Astrocyte of the cerebellum (primary cell): ENCODE measurements at regions not wholly inside any gene's neighbourhood (a gene's known extent, or its start where the extent isn't known, plus 50 kb on each side); places are given as distances from the start of the nearest gene placed in this dataset.

Experiments used
- DNase-seq: peaks from one replicate; pipeline ENCODE4 v3.0.0-alpha.2; 2011; ENCODE audit warnings: low read depth
- H3K4me3 ChIP-seq: 2 replicates; pipeline ENCODE4 v1.5.1; 2011; ENCODE audit warnings: mild to moderate bottlenecking, low read depth, low read length, moderate library complexity
- CTCF ChIP-seq: IDR thresholded peaks from 2 replicates; pipeline ENCODE4 v1.5.1; 2012; ENCODE audit warnings: low read length, low read depth, moderate library complexity, mild to moderate bottlenecking; ENCODE audit errors: missing control alignments
- in situ Hi-C: cut with HindIII; loops from 2 replicates; pipeline ENCODE4 v1.10.0; 2017; ENCODE audit warnings: low sequenced_read_pairs

GRCh38 chr15:97410897-97411575 lies 549.5 kb upstream of the ARRDC4 start:
- in situ Hi-C loops = no loop called here
- no peak overlapping the region for H3K4me3 ChIP-seq
- TF ChIP-seq CTCF = no peak
- DNase-seq = no peak

- no peak for DNase-seq
- in situ Hi-C loops = no loop called here
- TF ChIP-seq CTCF = no peak
- no peak overlapping the region for H3K4me3 ChIP-seq
These were observed 540.4 kb upstream of the ARRDC4 start for GRCh38 chr15:97420130-97420529.

GRCh38 chr15:97425596-97425995 lies 534.9 kb upstream of the ARRDC4 start:
- H3K4me3 ChIP-seq = no peak overlapping the region
- no peak for TF ChIP-seq CTCF
- no peak for DNase-seq
- in situ Hi-C loops = no loop called here

GRCh38 chr15:97443101-97443500 lies 517.4 kb upstream of the ARRDC4 start:
- DNase-seq = no peak
- in situ Hi-C loops = no loop called here

GRCh38 chr15:97446138-97446537 lies 514.4 kb upstream of the ARRDC4 start:
- no peak for TF ChIP-seq CTCF
- no peak overlapping the region for H3K4me3 ChIP-seq
- in situ Hi-C loops = no loop called here
- DNase-seq = no peak

More at GRCh38 chr15:97443101-97443500, 517.4 kb upstream of the ARRDC4 start:
- no peak for TF ChIP-seq CTCF
- H3K4me3 ChIP-seq = no peak overlapping the region

- in situ Hi-C loops = no loop called here
These were observed 503.8 kb upstream of the ARRDC4 start for GRCh38 chr15:97456521-97457202.

More at GRCh38 chr15:97456521-97457202, 503.8 kb upstream of the ARRDC4 start:
- H3K4me3 ChIP-seq = no peak overlapping the region
- DNase-seq = no peak
- TF ChIP-seq CTCF = no peak
